K562 (cell line): ENCODE measurements at regions not wholly inside any gene's neighbourhood (a gene's known extent, or its start where the extent isn't known, plus 50 kb on each side); places are given as distances from the start of the nearest gene placed in this dataset.

Experiments
- ATAC-seq: fragments of 200-7000 bp; cut with Tn5 transposase; 3 replicates; pipeline ENCODE4 v1.9.1; 2020; ENCODE audit warnings: moderate library complexity
- BruUV-seq: library from RNA; stranded (reverse); fragments of 400-500 nt; replicated peaks from 2 replicates; lab custom pipeline; 2021; lab: Mats Ljungman, UMichigan
- CTCF ChIA-PET: fragments of 300-600 bp; formaldehyde crosslinking; extraction: SDS; loops from one replicate; lab custom pipeline; 2021; ENCODE audit warnings: low intra/inter-chr PET ratio; lab: Yijun Ruan, JAX
- POLR2A ChIA-PET: fragments of 300-600, 350-650 bp; sonication (Branson Sonifier 250); formaldehyde crosslinking; extraction: SDS; loops from one replicate; lab custom pipeline; 2021; ENCODE audit warnings: antibody characterized with exemption, inconsistent platforms; lab: Yijun Ruan, JAX
- DNase-seq, 4 experiments: peaks; one replicate each; pipeline versions ENCODE4 v3.0.0 to v3.0.0-alpha.2; 2011 to 2018; ENCODE audit warnings: low spot score in 3 of 4, mixed read lengths in 3 of 4; ENCODE audit errors: extremely low read depth in 1 of 4
- FAIRE-seq: peaks from 2 replicates; lab custom pipeline; 2011; peaks lifted over from hg19 to GRCh38; lab: Jason Lieb, UNC
- H2AFZ ChIP-seq: 2 replicates; pipeline ENCODE4 v1.6.0; 2011; ENCODE audit warnings: low read depth, low read length, control low read depth, inconsistent platforms
- H3K27ac ChIP-seq: fragments of 200-600 bp; 3 replicates; pipeline ENCODE4 v1.8.0; 2011; ENCODE audit warnings: low read depth, mild to moderate bottlenecking, control low read depth, inconsistent platforms, low read length, moderate library complexity, mixed read lengths; ENCODE audit errors: extremely low read depth
- H3K27me3 ChIP-seq, 2 experiments: fragments of 300-600 bp in 1 of 2; 2 replicates in 1 of 2; 3 replicates in 1 of 2; pipeline versions ENCODE4 v1.6.0 to v1.8.0; 2011; ENCODE audit warnings: inconsistent platforms in 2 of 2, low read length in 2 of 2, mild to moderate bottlenecking in 1 of 2, mixed read lengths in 1 of 2, moderate library complexity in 1 of 2; ENCODE audit not compliant: control insufficient read depth in 2 of 2, insufficient read depth in 2 of 2
- H3K36me3 ChIP-seq: fragments of 300-600 bp; 3 replicates; pipeline ENCODE4 v1.8.0; 2011; ENCODE audit warnings: mild to moderate bottlenecking, low read length, inconsistent platforms; ENCODE audit not compliant: control insufficient read depth, insufficient read depth
- H3K4me1 ChIP-seq, 2 experiments: fragments of 200-600 bp in 1 of 2; replicated peaks in 1 of 2; 2 replicates in 1 of 2; 3 replicates in 1 of 2; pipeline versions ENCODE4 v1.5.1 to v1.8.0; 2011; ENCODE audit warnings: inconsistent platforms in 2 of 2, low read length in 2 of 2, mild to moderate bottlenecking in 1 of 2, mixed read lengths in 1 of 2, moderate library complexity in 1 of 2; ENCODE audit not compliant: control insufficient read depth in 2 of 2, insufficient read depth in 2 of 2
- H3K4me2 ChIP-seq: 2 replicates; pipeline ENCODE4 v1.6.1; 2011; ENCODE audit warnings: low read length, control low read depth, inconsistent platforms, mixed read lengths; ENCODE audit not compliant: insufficient read depth
- H3K4me3 ChIP-seq: fragments of 200-600 bp; sonication (generic), shearing (Covaris generic); 2 replicates; pipeline ENCODE4 v1.5.1; 2016; ENCODE audit warnings: control low read depth, inconsistent platforms
- H3K79me2 ChIP-seq: fragments of 200-600 bp; 3 replicates; pipeline ENCODE4 v1.8.0; 2011; ENCODE audit warnings: low read length, inconsistent platforms; ENCODE audit not compliant: control insufficient read depth, insufficient read depth
- H3K9ac ChIP-seq, 2 experiments: 2 replicates each; pipeline versions ENCODE4 v1.6.0 to v1.6.1; 2011; ENCODE audit warnings: low read depth in 2 of 2, low read length in 2 of 2, control low read depth in 1 of 2, inconsistent platforms in 1 of 2, mild to moderate bottlenecking in 1 of 2, mixed read lengths in 1 of 2; ENCODE audit not compliant: insufficient read depth in 1 of 2
- H3K9me1 ChIP-seq: one replicate; pipeline ENCODE4 v1.6.0; 2011; ENCODE audit warnings: inconsistent platforms, mild to moderate bottlenecking, low read length, moderate library complexity; ENCODE audit not compliant: control insufficient read depth, insufficient read depth
- H3K9me3 ChIP-seq: replicated peaks from 2 replicates; pipeline ENCODE4 v1.5.1; 2011; ENCODE audit warnings: low read depth, low read length, inconsistent platforms; ENCODE audit not compliant: control insufficient read depth, insufficient read depth
- H4K20me1 ChIP-seq: replicated peaks from 2 replicates; pipeline ENCODE4 v1.6.1; 2011; ENCODE audit warnings: low read length, inconsistent platforms, mixed read lengths; ENCODE audit not compliant: control insufficient read depth, insufficient read depth
- HINFP ChIP-seq: fragments of 450-650 bp; conservative IDR thresholded peaks from 2 replicates; pipeline ENCODE4 v1.6.1; 2016; ENCODE audit warnings: missing genetic modification characterization, low read depth, mild to moderate bottlenecking, control low read depth, missing compliant biosample characterization
- KAT7 ChIP-seq: sonication (generic); formaldehyde crosslinking; IDR thresholded peaks from 2 replicates; pipeline ENCODE4 v1.8.0; 2022; ENCODE audit warnings: missing genetic modification reagents, mild to moderate bottlenecking, borderline replicate concordance
- NCOA4 ChIP-seq: fragments of 450-650 bp; IDR thresholded peaks from 2 replicates; pipeline ENCODE4 v1.6.1; 2018; ENCODE audit warnings: mild to moderate bottlenecking; ENCODE audit not compliant: partially characterized antibody
- NFATC3 ChIP-seq: fragments of 450-650 bp; IDR thresholded peaks from 2 replicates; pipeline ENCODE4 v1.6.1; 2017; ENCODE audit warnings: mild to moderate bottlenecking
- POLR2A ChIP-seq: fragments of 450-650 bp; conservative IDR thresholded peaks from 2 replicates; pipeline ENCODE4 v1.6.1; 2016
- RUNX1 ChIP-seq: sonication (generic); IDR thresholded peaks from 2 replicates; pipeline ENCODE4 v1.6.1; 2016; ENCODE audit warnings: antibody characterized with exemption, low read depth
- SIX5 ChIP-seq, 2 experiments: IDR thresholded peaks; 2 replicates each; pipeline ENCODE4 v1.6.1; 2011; ENCODE audit warnings: low read length in 2 of 2, borderline replicate concordance in 1 of 2, low read depth in 1 of 2, mild to moderate bottlenecking in 1 of 2, moderate library complexity in 1 of 2; ENCODE audit not compliant: insufficient read depth in 1 of 2
- SMAD3 ChIP-seq: fragments of 450-650 bp; formaldehyde crosslinking; conservative IDR thresholded peaks from 2 replicates; pipeline ENCODE4 v1.4.0; 2020; ENCODE audit warnings: mild to moderate bottlenecking
- SMC3 ChIP-seq: conservative IDR thresholded peaks from 2 replicates; pipeline ENCODE4 v1.6.1; 2011; ENCODE audit warnings: low read depth, low read length, improper control_type of control experiment; ENCODE audit not compliant: insufficient read depth
- TAF15 ChIP-seq: fragments of 200-400 bp; formaldehyde crosslinking; IDR thresholded peaks from 2 replicates; pipeline ENCODE4 v1.6.1; 2017; ENCODE audit warnings: mild to moderate bottlenecking, low read depth, low read length, moderate library complexity
- ZBTB34 ChIP-seq: fragments of 250-450 bp; sonication (Bioruptor Pico); IDR thresholded peaks from 2 replicates; pipeline ENCODE4 v1.8.0; 2021; ENCODE audit warnings: mild to moderate bottlenecking, moderate library complexity
- ZNF140 ChIP-seq: fragments of 250-450 bp; sonication (Bioruptor Pico); IDR thresholded peaks from 2 replicates; pipeline ENCODE4 v1.8.0; 2021; ENCODE audit warnings: moderate library complexity, mild to moderate bottlenecking, inconsistent platforms
- ZNF766 ChIP-seq: fragments of 200-800 bp; sonication (Bioruptor generic); conservative IDR thresholded peaks from 2 replicates; pipeline ENCODE4 v1.6.1; 2016; ENCODE audit warnings: missing genetic modification characterization, missing compliant biosample characterization
- ZNF830 ChIP-seq: fragments of 250-450 bp; sonication (Bioruptor Pico); IDR thresholded peaks from 2 replicates; pipeline ENCODE4 v1.5.0; 2021; ENCODE audit warnings: mild to moderate bottlenecking
- ZZZ3 ChIP-seq: fragments of 450-650 bp; IDR thresholded peaks from 2 replicates; pipeline ENCODE4 v1.6.1; 2016; ENCODE audit warnings: antibody characterized with exemption, mild to moderate bottlenecking, moderate library complexity
- WGBS: fragments of 100-300 bp; shearing (Covaris generic); methylation state at CpG from one replicate; pipeline ENCODE4 v1.1.6; 2016; ENCODE audit warnings: low coverage, mixed read lengths; ENCODE audit not compliant: insufficient coverage; ENCODE audit errors: missing lambda C conversion rate; 5-methylcytosine and 5-hydroxymethylcytosine counted together
- in situ Hi-C: fragments of 300-500 bp; cut with MboI; formaldehyde crosslinking; loops from 4 replicates; pipeline ENCODE4 v1.15.0; 2018; ENCODE audit warnings: inconsistent platforms, mixed read lengths
- intact Hi-C: fragments of 100-400 bp; cut with micrococcal nuclease; formaldehyde crosslinking; loops from 2 replicates; pipeline ENCODE4 v1.14.2; 2022
- TF ChIP-seq, protein P1 (sequence below): fragments of 250-450 bp; sonication (Bioruptor Pico); IDR thresholded peaks from 2 replicates; pipeline ENCODE4 v1.5.0; 2020; ENCODE audit warnings: mild to moderate bottlenecking, borderline replicate concordance
- TF ChIP-seq, protein P2 (sequence below): fragments of 450-650 bp; formaldehyde crosslinking; IDR thresholded peaks from 2 replicates; pipeline ENCODE4 v1.4.0; 2020; ENCODE audit warnings: mild to moderate bottlenecking, moderate library complexity

DNA sequence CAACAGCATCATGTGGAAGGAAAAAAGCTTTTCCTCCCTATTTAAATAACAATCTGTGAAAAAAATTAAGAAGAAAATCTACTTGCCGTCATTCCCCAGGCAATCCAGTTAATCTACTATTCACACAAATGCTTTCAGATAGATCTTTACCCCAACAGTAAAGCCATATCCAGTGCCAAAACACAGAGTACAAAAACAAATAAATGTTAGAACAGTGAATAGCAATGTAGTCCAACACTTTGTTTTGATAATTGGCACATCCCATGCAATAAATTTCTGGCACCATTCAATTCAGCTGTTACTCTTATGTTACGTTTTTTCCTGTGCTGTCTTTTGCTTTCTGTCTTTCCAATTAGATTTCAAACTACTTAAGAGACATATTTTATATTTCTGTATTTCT lies 2245.5 kb upstream of the WWC1 start (continued):
- TF ChIP-seq ZNF140 (CRISPR knock-in tag): no peak
- TF ChIP-seq RUNX1: no peak

GRCh38 chr5:166046956-166047355 lies 2244.5 kb upstream of the WWC1 start:
- H3K9me1 ChIP-seq: no peaks in the 10 kb centered on the region
- no peaks in the 10 kb centered on the region for H3K27me3 ChIP-seq
- ATAC-seq (no peak), FAIRE-seq (no peak), DNase-seq (no peak)
- no peak overlapping the region for H3K4me3 ChIP-seq
- intact Hi-C loops: no loop called here
- no peak overlapping the region for H3K27ac ChIP-seq
- H3K79me2 ChIP-seq: no peaks in the 10 kb centered on the region
- no peak overlapping the region for H3K4me2 ChIP-seq
- H3K36me3 ChIP-seq: no peaks in the 10 kb centered on the region
- H2AFZ ChIP-seq: no peak overlapping the region
- in situ Hi-C loops: no loop called here
- no peaks in the 10 kb centered on the region for H3K4me1 ChIP-seq
- H4K20me1 ChIP-seq: no peaks in the 10 kb centered on the region
- ChIA-PET CTCF (no interaction called here), POLR2A (no interaction called here)
- no TSS peak for BruUV-seq
- H3K9me3 ChIP-seq: no peaks in the 10 kb centered on the region
- WGBS: 0% methylated on average over 1 of the region's 1 CpG
- H3K9ac ChIP-seq: no peak overlapping the region
- TF ChIP-seq NCOA4 (no peak), SIX5 (IDR thresholded peaks at IDR 0.05; ENCODE audit: borderline replicate concordance in 1 of 2, insufficient read depth in 1 of 2, low read depth in 1 of 2, low read length in 2 of 2) (no peak), ZNF830 (CRISPR knock-in tag) (no peak), ZBTB34 (CRISPR knock-in tag) (no peak), POLR2A (no peak), HINFP (tag) (no peak), KAT7 (CRISPR knock-in tag) (no peak), TAF15 (no peak), SMAD3 (CRISPR knock-in tag) (no peak), NFATC3 (no peak), ZNF766 (no peak), ZZZ3 (no peak), SMC3 (no peak)
- TF ChIP-seq, protein P1, sequence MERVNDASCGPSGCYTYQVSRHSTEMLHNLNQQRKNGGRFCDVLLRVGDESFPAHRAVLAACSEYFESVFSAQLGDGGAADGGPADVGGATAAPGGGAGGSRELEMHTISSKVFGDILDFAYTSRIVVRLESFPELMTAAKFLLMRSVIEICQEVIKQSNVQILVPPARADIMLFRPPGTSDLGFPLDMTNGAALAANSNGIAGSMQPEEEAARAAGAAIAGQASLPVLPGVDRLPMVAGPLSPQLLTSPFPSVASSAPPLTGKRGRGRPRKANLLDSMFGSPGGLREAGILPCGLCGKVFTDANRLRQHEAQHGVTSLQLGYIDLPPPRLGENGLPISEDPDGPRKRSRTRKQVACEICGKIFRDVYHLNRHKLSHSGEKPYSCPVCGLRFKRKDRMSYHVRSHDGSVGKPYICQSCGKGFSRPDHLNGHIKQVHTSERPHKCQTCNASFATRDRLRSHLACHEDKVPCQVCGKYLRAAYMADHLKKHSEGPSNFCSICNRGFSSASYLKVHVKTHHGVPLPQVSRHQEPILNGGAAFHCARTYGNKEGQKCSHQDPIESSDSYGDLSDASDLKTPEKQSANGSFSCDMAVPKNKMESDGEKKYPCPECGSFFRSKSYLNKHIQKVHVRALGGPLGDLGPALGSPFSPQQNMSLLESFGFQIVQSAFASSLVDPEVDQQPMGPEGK (CRISPR knock-in tag): no peak
- TF ChIP-seq, protein P2, sequence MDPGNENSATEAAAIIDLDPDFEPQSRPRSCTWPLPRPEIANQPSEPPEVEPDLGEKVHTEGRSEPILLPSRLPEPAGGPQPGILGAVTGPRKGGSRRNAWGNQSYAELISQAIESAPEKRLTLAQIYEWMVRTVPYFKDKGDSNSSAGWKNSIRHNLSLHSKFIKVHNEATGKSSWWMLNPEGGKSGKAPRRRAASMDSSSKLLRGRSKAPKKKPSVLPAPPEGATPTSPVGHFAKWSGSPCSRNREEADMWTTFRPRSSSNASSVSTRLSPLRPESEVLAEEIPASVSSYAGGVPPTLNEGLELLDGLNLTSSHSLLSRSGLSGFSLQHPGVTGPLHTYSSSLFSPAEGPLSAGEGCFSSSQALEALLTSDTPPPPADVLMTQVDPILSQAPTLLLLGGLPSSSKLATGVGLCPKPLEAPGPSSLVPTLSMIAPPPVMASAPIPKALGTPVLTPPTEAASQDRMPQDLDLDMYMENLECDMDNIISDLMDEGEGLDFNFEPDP (CRISPR knock-in tag): no peak
